ENCODE measurements at regions not wholly inside any gene's neighbourhood (a gene's known extent, or its start where the extent isn't known, plus 50 kb on each side); places are given as distances from the start of the nearest gene placed in this dataset.
"Not testable (repeated sequence)": the region's sequence is repeated elsewhere in the genome, so short reads cannot be mapped to it uniquely, and the experiment has no call there.

DNA sequence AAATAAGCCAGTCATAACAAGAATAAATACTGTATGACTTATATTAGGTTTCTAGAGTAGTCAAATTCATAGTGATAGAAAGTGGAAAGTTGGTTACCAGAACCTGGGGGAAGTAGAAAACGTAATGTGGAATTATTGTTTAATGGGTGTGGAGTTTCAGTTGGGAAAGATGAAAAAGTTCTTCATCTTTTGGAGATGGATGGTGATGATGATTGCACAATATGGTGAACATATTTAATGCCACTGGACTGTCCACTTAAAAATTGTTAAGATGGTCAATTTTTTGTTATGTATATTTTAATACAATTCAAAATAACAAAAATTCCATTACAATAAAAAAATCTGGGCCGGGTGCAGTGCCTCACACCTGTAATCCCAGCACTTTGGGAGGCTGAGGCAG is 289.6 kb downstream of the ZIC3 start:
- Mint-ChIP-seq H3K36me3 (ENCODE audit: low read depth) (no peaks in the 10 kb centered on the region), H3K27ac (ENCODE audit: unreplicated experiment) (no peak overlapping the region), H3K27me3 (ENCODE audit: low read depth) (no peaks in the 10 kb centered on the region), H3K4me1 (ENCODE audit: low read depth) (no peaks in the 10 kb centered on the region), H3K4me3 (ENCODE audit: unreplicated experiment) (no peak overlapping the region), H3K9me3 (ENCODE audit: low read depth) (peaks cover 41% of the 10 kb centered on the region)
- TF ChIP-seq CTCF (IDR thresholded peaks at IDR 0.05): no peak
- no peak for DNase-seq (ENCODE audit: low spot score)

DNA sequence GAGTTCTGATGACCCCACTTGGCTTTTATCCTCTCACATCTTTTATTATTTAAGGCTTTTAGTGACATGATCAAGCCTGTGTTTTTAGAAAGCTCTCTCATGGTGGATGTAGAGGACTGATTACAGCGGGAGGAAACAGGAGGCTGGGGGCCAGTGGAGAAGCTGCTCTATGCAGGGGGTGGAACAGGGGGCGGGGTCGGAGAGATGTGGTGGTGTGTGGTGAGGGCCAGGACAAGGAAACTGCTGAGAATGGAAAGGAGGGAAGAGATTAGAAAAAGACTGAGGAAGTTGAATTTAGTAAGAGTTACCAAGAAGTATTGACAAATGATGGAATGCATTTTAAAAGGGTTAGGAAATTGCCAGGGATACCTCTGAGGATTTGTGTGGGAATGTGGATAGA is 292.2 kb downstream of the ZIC3 start:
- no peak overlapping the region for H3K4me3 Mint-ChIP-seq (ENCODE audit: unreplicated experiment)
- no peaks in the 10 kb centered on the region for H3K4me1 Mint-ChIP-seq (ENCODE audit: low read depth)
- H3K36me3 Mint-ChIP-seq (ENCODE audit: low read depth): no peaks in the 10 kb centered on the region
- no peak for TF ChIP-seq CTCF (IDR thresholded peaks at IDR 0.05)
- no peaks in the 10 kb centered on the region for H3K27me3 Mint-ChIP-seq (ENCODE audit: low read depth)
- no peak overlapping the region for H3K27ac Mint-ChIP-seq (ENCODE audit: unreplicated experiment)
- DNase-seq (ENCODE audit: low spot score): no peak
- H3K9me3 Mint-ChIP-seq (ENCODE audit: low read depth): peaks cover 22% of the 10 kb centered on the region

DNA sequence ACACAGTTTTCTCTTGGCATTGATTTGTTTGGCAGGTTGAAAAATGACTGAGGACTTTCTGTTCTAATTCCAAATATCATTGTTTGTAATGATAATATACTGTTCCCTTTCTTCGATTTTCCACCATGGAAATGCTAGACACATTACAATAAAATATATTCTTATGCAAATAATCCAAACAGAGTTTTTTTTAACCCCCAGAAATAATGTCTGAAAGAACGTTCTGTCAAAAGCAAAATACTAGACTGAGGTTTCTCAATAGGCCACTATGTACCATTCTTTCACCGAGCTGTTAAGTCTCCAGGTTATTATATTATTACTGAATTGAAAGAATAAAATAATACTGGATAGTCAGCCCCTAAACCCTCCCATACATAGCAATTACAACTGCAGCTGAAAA is 312.5 kb downstream of the ZIC3 start:
- Mint-ChIP-seq H3K27me3 (ENCODE audit: low read depth) (no peaks in the 10 kb centered on the region), H3K9me3 (ENCODE audit: low read depth) (peaks cover 29% of the 10 kb centered on the region), H3K36me3 (ENCODE audit: low read depth) (no peaks in the 10 kb centered on the region), H3K4me1 (ENCODE audit: low read depth) (no peaks in the 10 kb centered on the region), H3K27ac (ENCODE audit: unreplicated experiment) (no peak overlapping the region), H3K4me3 (ENCODE audit: unreplicated experiment) (no peak overlapping the region)
- no peak for DNase-seq (ENCODE audit: low spot score)
- TF ChIP-seq CTCF (IDR thresholded peaks at IDR 0.05): no peak

DNA sequence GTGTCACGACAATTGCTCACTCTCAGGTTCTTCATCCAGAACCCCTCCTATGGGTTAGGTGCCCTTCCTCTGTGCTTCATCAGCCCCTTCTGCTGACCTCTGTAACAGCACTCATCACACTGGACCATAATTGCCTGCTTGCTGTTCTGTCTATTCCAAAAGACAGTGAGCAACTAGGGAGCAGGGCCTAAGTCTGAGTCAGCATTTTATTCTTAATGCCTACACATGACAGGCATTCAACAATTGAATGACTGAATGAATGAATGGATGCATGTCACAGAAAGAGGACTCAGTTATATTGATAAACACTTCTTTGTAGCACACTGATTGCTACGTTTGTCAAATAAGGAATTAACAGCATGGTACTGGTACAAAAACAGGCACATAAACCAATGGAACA is 317.0 kb downstream of the ZIC3 start:
- Mint-ChIP-seq H3K9me3 (ENCODE audit: low read depth) (peaks cover 39% of the 10 kb centered on the region), H3K4me3 (ENCODE audit: unreplicated experiment) (no peak overlapping the region), H3K36me3 (ENCODE audit: low read depth) (no peaks in the 10 kb centered on the region), H3K27ac (ENCODE audit: unreplicated experiment) (no peak overlapping the region), H3K27me3 (ENCODE audit: low read depth) (no peaks in the 10 kb centered on the region), H3K4me1 (ENCODE audit: low read depth) (no peaks in the 10 kb centered on the region)
- DNase-seq (ENCODE audit: low spot score): no peak
- TF ChIP-seq CTCF (IDR thresholded peaks at IDR 0.05): no peak

DNA sequence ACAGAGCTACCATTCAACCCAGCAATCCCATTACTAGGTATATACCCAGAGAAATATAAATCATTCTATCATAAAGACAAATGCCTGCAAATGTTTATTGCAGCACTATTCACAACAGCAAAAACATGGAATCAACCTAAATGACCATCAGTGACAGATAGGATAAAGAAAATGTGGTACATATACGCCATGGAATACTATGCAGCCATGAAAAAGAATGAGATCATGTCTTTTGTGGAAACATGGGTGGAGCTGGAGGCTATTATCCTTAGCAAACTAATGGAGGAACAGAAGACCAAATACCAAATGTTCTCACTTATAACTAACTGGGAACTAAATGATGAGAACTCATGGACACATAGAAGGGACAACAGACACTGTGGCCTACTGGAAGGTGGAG is 318.9 kb downstream of the ZIC3 start:
- H3K4me3 Mint-ChIP-seq (ENCODE audit: unreplicated experiment); H3K36me3 Mint-ChIP-seq (ENCODE audit: low read depth); H3K4me1 Mint-ChIP-seq (ENCODE audit: low read depth); H3K27me3 Mint-ChIP-seq (ENCODE audit: low read depth); DNase-seq (ENCODE audit: low spot score); H3K27ac Mint-ChIP-seq (ENCODE audit: unreplicated experiment): not testable (repeated sequence)
- peaks cover 43% of the 10 kb centered on the region for H3K9me3 Mint-ChIP-seq (ENCODE audit: low read depth)

DNA sequence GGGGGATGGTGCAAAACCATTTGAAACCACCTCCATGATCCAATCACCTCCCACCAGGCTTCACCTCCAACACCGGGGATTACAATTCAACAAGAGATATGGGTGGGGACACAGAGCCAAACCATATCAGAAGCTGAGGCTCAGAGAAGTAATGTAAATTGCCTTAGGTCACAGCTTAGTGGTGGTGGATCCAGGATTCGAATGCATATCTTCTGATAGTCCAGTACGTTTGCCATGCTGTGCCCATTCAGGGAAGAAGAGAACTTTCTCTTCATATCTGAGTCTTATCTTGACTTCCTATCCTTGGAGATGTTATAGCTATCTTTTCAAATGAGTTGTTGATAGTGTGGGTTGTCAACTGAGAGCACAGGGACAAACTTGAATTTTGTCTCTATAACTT is 325.5 kb downstream of the ZIC3 start:
- Mint-ChIP-seq H3K4me1 (ENCODE audit: low read depth) (no peaks in the 10 kb centered on the region), H3K4me3 (ENCODE audit: unreplicated experiment) (no peak overlapping the region), H3K27me3 (ENCODE audit: low read depth) (no peaks in the 10 kb centered on the region), H3K9me3 (ENCODE audit: low read depth) (peaks cover 45% of the 10 kb centered on the region), H3K36me3 (ENCODE audit: low read depth) (no peaks in the 10 kb centered on the region), H3K27ac (ENCODE audit: unreplicated experiment) (no peak overlapping the region)
- DNase-seq (ENCODE audit: low spot score): no peak
- no peak for TF ChIP-seq CTCF (IDR thresholded peaks at IDR 0.05)

All from chondrocyte (in vitro differentiated cells).